Fibroblast of lung (primary cell): ENCODE measurements at regions not wholly inside any gene's neighbourhood (a gene's known extent, or its start where the extent isn't known, plus 50 kb on each side); places are given as distances from the start of the nearest gene placed in this dataset.

Experiments
- DNase-seq, 2 donors: peaks; one replicate each; pipeline versions ENCODE4 v3.0.0 to v3.0.0-alpha.2; 2010; ENCODE audit warnings: low read depth in 2 of 2
- H2AFZ ChIP-seq: 2 replicates; pipeline ENCODE4 v1.5.1; 2012; ENCODE audit warnings: low read length, control low read depth, inconsistent platforms
- H3K27ac ChIP-seq: 2 replicates; pipeline ENCODE4 v1.5.1; 2011; ENCODE audit warnings: low read length, control low read depth; ENCODE audit not compliant: insufficient read depth
- H3K27me3 ChIP-seq: 2 replicates; pipeline ENCODE4 v1.5.1; 2011; ENCODE audit warnings: mild to moderate bottlenecking, low read length; ENCODE audit not compliant: control insufficient read depth, insufficient read depth
- H3K36me3 ChIP-seq: 2 replicates; pipeline ENCODE4 v1.5.1; 2011; ENCODE audit warnings: low read length; ENCODE audit not compliant: control insufficient read depth, insufficient read depth
- H3K4me1 ChIP-seq: 2 replicates; pipeline ENCODE4 v1.5.1; 2011; ENCODE audit warnings: low read length; ENCODE audit not compliant: control insufficient read depth, insufficient read depth; ENCODE audit errors: extremely low read depth
- H3K4me2 ChIP-seq: 2 replicates; pipeline ENCODE4 v1.5.1; 2011; ENCODE audit warnings: low read length, control low read depth; ENCODE audit not compliant: insufficient read depth; ENCODE audit errors: extremely low read depth
- H3K4me3 ChIP-seq, 4 experiments: fragments of 200-600 bp in 1 of 4; sonication (generic) in 1 of 4; replicated peaks in 1 of 4; 2 replicates each; pipeline ENCODE4 v1.5.1; 2011 to 2016; ENCODE audit warnings: low read length in 4 of 4, low read depth in 3 of 4, mild to moderate bottlenecking in 3 of 4, control low read depth in 2 of 4, inconsistent platforms in 1 of 4, mixed read lengths in 1 of 4; ENCODE audit not compliant: insufficient read depth in 1 of 4; ENCODE audit errors: control extremely low read depth in 1 of 4
- H3K79me2 ChIP-seq: 2 replicates; pipeline ENCODE4 v1.5.1; 2012; ENCODE audit warnings: mild to moderate bottlenecking, low read length, inconsistent platforms; ENCODE audit not compliant: control insufficient read depth, insufficient read depth
- H3K9ac ChIP-seq: 2 replicates; pipeline ENCODE4 v1.5.1; 2011; ENCODE audit warnings: mild to moderate bottlenecking, low read length, control low read depth; ENCODE audit not compliant: insufficient read depth
- H3K9me3 ChIP-seq: 2 replicates; pipeline ENCODE4 v1.5.1; 2012; ENCODE audit warnings: low read depth, low read length; ENCODE audit not compliant: control insufficient read depth, insufficient read depth
- H4K20me1 ChIP-seq: 2 replicates; pipeline ENCODE4 v1.5.1; 2011; ENCODE audit warnings: low read length; ENCODE audit not compliant: control insufficient read depth, insufficient read depth; ENCODE audit errors: extremely low read depth
- CTCF ChIP-seq, 2 donors: IDR thresholded peaks in 1 of 2; conservative IDR thresholded peaks in 1 of 2; 1 replicate in 1 of 2; 2 replicates in 1 of 2; pipeline ENCODE4 v1.5.1; 2011 to 2012; ENCODE audit warnings: low read length in 2 of 2, control low read depth in 1 of 2, inconsistent platforms in 1 of 2, low read depth in 1 of 2, mild to moderate bottlenecking in 1 of 2
- EZH2 ChIP-seq: IDR thresholded peaks from 2 replicates; pipeline ENCODE4 v1.5.1; 2012; ENCODE audit warnings: low read length, control low read depth, mild to moderate bottlenecking; ENCODE audit errors: missing control alignments

GRCh38 chr1:79188337-79188736, 181.8 kb upstream of the ADGRL4 start:
- H3K9ac ChIP-seq: no peak overlapping the region
- no peaks in the 10 kb centered on the region for H3K79me2 ChIP-seq
- no peaks in the 10 kb centered on the region for H3K27me3 ChIP-seq
- TF ChIP-seq CTCF (conservative IDR thresholded peaks at IDR 0.05 in 1 of 2, IDR thresholded peaks at IDR 0.05 in 1 of 2; ENCODE audit: low read depth in 1 of 2, low read length in 2 of 2) (no peak), EZH2 (no peak)
- H3K27ac ChIP-seq: no peak overlapping the region
- peak overlapping the region; percentile 18 for H3K4me2 ChIP-seq
- H3K4me3 ChIP-seq: no peak overlapping the region
- no peaks in the 10 kb centered on the region for H3K9me3 ChIP-seq
- H4K20me1 ChIP-seq: no peaks in the 10 kb centered on the region
- peak; percentile 56 to 57 for DNase-seq
- H3K4me1 ChIP-seq: peaks cover under 1% of the 10 kb centered on the region
- peak overlapping the region; percentile 19 for H2AFZ ChIP-seq
- H3K36me3 ChIP-seq: no peaks in the 10 kb centered on the region

GRCh38 chr1:79186260-79186659, 179.7 kb upstream of the ADGRL4 start:
- no peaks in the 10 kb centered on the region for H3K4me1 ChIP-seq
- no peak for TF ChIP-seq EZH2
- TF ChIP-seq CTCF (conservative IDR thresholded peaks at IDR 0.05 in 1 of 2, IDR thresholded peaks at IDR 0.05 in 1 of 2; ENCODE audit: low read depth in 1 of 2, low read length in 2 of 2): no peak
- H2AFZ ChIP-seq: no peak overlapping the region
- no peak overlapping the region for H3K4me2 ChIP-seq
- H3K27me3 ChIP-seq: no peaks in the 10 kb centered on the region
- no peaks in the 10 kb centered on the region for H3K36me3 ChIP-seq
- H4K20me1 ChIP-seq: no peaks in the 10 kb centered on the region
- no peak overlapping the region for H3K4me3 ChIP-seq
- no peaks in the 10 kb centered on the region for H3K79me2 ChIP-seq
- H3K27ac ChIP-seq: no peak overlapping the region
- DNase-seq: no peak
- no peaks in the 10 kb centered on the region for H3K9me3 ChIP-seq
- no peak overlapping the region for H3K9ac ChIP-seq

GRCh38 chr1:79177844-79178243, 171.3 kb upstream of the ADGRL4 start:
- H3K4me1 ChIP-seq: no peaks in the 10 kb centered on the region
- no peaks in the 10 kb centered on the region for H3K36me3 ChIP-seq
- H3K9ac ChIP-seq: no peak overlapping the region
- no peaks in the 10 kb centered on the region for H3K27me3 ChIP-seq
- H4K20me1 ChIP-seq: no peaks in the 10 kb centered on the region
- no peak for DNase-seq
- H3K4me2 ChIP-seq: no peak overlapping the region
- H2AFZ ChIP-seq: no peak overlapping the region
- H3K27ac ChIP-seq: no peak overlapping the region
- no peak overlapping the region for H3K4me3 ChIP-seq
- H3K9me3 ChIP-seq: no peaks in the 10 kb centered on the region
- H3K79me2 ChIP-seq: no peaks in the 10 kb centered on the region
- TF ChIP-seq CTCF (conservative IDR thresholded peaks at IDR 0.05 in 1 of 2, IDR thresholded peaks at IDR 0.05 in 1 of 2; ENCODE audit: low read depth in 1 of 2, low read length in 2 of 2) (no peak), EZH2 (no peak)
